ENCODE measurements at regions not wholly inside any gene's neighbourhood (a gene's known extent, or its start where the extent isn't known, plus 50 kb on each side); places are given as distances from the start of the nearest gene placed in this dataset.

- H3K4me1 ChIP-seq = no peaks in the 10 kb centered on the region
- H3K27ac ChIP-seq = no peak overlapping the region
- no peak overlapping the region for H3K4me3 ChIP-seq
- no peaks in the 10 kb centered on the region for H3K36me3 ChIP-seq
- no peaks in the 10 kb centered on the region for H3K27me3 ChIP-seq
- ATAC-seq = no peak
- WGBS, 2 donors (ENCODE audit: low coverage in 1 of 2) = 86 to 100% methylated on average over 1 of the region's 1 CpG
- no peaks in the 10 kb centered on the region for H3K9me3 ChIP-seq
- no peak for TF ChIP-seq POLR2AphosphoS5 (IDR thresholded peaks at IDR 0.05)
Observed at GRCh38 chr4:170875868-170876267, 786.1 kb upstream of the AADAT start.

DNA sequence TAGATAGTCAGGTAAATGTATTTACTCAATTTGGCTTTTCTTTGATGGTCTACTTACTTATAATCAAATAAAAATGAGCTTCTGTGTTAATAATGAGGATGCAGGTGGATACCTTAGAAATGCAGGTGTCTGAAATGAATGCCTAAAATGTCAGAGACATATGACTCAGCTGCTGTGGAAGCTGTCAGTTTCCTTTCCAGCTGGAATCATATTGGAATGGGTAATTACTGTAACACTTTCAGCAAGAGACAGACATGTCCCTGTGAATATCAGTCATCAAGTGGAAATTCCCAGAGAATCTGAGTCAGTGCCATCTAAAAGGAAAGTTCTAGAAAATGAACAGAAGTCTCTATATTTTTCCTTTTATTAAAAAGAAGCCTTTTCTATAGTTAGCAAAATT, 783.0 kb upstream of the AADAT start:
- ATAC-seq = no peak
- no peak for TF ChIP-seq POLR2AphosphoS5 (IDR thresholded peaks at IDR 0.05)
- TF ChIP-seq EP300 (IDR thresholded peaks at IDR 0.05) = no peak
- no peak overlapping the region for H3K27ac ChIP-seq
- H3K36me3 ChIP-seq = no peaks in the 10 kb centered on the region
- H3K9me3 ChIP-seq = no peaks in the 10 kb centered on the region
- H3K27me3 ChIP-seq = no peaks in the 10 kb centered on the region
- no peak overlapping the region for H3K4me3 ChIP-seq
- H3K4me1 ChIP-seq = no peaks in the 10 kb centered on the region

DNA sequence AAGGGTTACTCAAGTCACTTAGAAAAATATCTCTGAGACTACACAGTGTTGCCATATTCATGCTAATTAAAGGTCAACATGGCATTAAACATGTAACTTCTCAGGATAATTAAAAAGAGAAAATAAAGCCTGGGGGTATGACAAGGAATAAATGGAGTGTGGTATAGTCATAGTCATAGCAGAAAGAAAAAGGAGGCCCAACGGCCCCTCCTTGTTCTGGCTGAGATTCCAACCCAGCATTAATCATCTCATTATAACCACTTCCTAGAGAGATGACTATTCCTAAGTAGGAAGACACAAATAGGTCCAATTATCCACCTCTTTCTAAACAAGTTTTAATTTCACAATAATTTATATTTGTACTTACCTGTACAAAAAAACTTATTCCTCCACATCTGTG, 778.4 kb upstream of the AADAT start:
- no peak for ATAC-seq
- WGBS, 2 donors (ENCODE audit: low coverage in 1 of 2) = 0 to 10% methylated on average over 1 of the region's 1 CpG

DNA sequence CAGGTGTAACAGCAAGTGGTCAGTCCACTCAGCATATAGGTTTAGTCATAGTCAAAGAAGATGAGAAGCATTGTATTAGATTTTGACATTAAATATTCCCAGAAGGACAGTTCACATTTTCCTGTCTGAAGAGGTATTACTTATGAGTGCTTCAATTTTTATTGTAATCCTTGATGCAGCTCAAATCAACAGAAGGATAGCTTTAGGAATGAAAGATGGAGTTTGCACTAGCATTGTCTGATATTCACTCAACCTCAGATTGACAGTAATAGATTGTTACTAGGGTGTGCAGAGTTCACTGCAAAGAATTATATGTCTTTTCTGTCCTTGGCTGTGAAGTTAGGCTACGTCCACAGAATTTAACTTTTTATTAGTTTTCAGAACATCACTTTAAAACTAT, 764.3 kb upstream of the AADAT start:
- ATAC-seq = no peak
- Histone ChIP-seq H3K4me3 (no peak overlapping the region), H3K36me3 (no peaks in the 10 kb centered on the region), H3K4me1 (no peaks in the 10 kb centered on the region), H3K27ac (no peak overlapping the region), H3K9me3 (no peaks in the 10 kb centered on the region), H3K27me3 (no peaks in the 10 kb centered on the region)
- 73 to 75% methylated on average over 1 of the region's 1 CpG for WGBS, 2 donors (ENCODE audit: low coverage in 1 of 2)
- TF ChIP-seq POLR2AphosphoS5 (IDR thresholded peaks at IDR 0.05) (no peak), EP300 (IDR thresholded peaks at IDR 0.05) (no peak), POLR2A (IDR thresholded peaks at IDR 0.05) (no peak), CTCF (IDR thresholded peaks at IDR 0.05) (no peak)

More for the DNA sequence above, 778.4 kb upstream of the AADAT start:
- no peak overlapping the region for H3K4me3 ChIP-seq
- H3K27me3 ChIP-seq = no peaks in the 10 kb centered on the region
- H3K36me3 ChIP-seq = no peaks in the 10 kb centered on the region
- TF ChIP-seq POLR2A (IDR thresholded peaks at IDR 0.05) (no peak), EP300 (IDR thresholded peaks at IDR 0.05) (no peak), POLR2AphosphoS5 (IDR thresholded peaks at IDR 0.05) (no peak), CTCF (IDR thresholded peaks at IDR 0.05) (no peak)
- no peak overlapping the region for H3K27ac ChIP-seq
- no peaks in the 10 kb centered on the region for H3K4me1 ChIP-seq
- no peaks in the 10 kb centered on the region for H3K9me3 ChIP-seq

- Histone ChIP-seq H3K27ac (no peak overlapping the region), H3K4me1 (no peaks in the 10 kb centered on the region), H3K27me3 (no peaks in the 10 kb centered on the region), H3K36me3 (no peaks in the 10 kb centered on the region), H3K9me3 (no peaks in the 10 kb centered on the region), H3K4me3 (no peak overlapping the region)
- ATAC-seq = no peak
- WGBS, 2 donors (ENCODE audit: low coverage in 1 of 2) = 27 to 31% methylated on average over 8 of the region's 8 CpGs
- TF ChIP-seq EP300 (IDR thresholded peaks at IDR 0.05) (no peak), POLR2AphosphoS5 (IDR thresholded peaks at IDR 0.05) (no peak), POLR2A (IDR thresholded peaks at IDR 0.05) (no peak), CTCF (IDR thresholded peaks at IDR 0.05) (peak; percentile 13 to 69 (median 34))
Observed at GRCh38 chr4:170853422-170854021, 763.8 kb upstream of the AADAT start.

- H3K4me3 ChIP-seq = no peak overlapping the region
- H3K36me3 ChIP-seq = no peaks in the 10 kb centered on the region
- 85% methylated on average over 1 of the region's 1 CpG; no CpG with 5 or more reads in 1 of the 2 donors for WGBS, 2 donors (ENCODE audit: low coverage in 1 of 2)
- H3K9me3 ChIP-seq = no peaks in the 10 kb centered on the region
- no peak overlapping the region for H3K27ac ChIP-seq
- H3K27me3 ChIP-seq = no peaks in the 10 kb centered on the region
- ATAC-seq = no peak
- H3K4me1 ChIP-seq = no peaks in the 10 kb centered on the region
- TF ChIP-seq POLR2AphosphoS5 (IDR thresholded peaks at IDR 0.05) (no peak), CTCF (IDR thresholded peaks at IDR 0.05) (no peak), POLR2A (IDR thresholded peaks at IDR 0.05) (no peak), EP300 (IDR thresholded peaks at IDR 0.05) (no peak)
Observed at GRCh38 chr4:170849969-170850368, 760.2 kb upstream of the AADAT start.

Data from gastroesophageal sphincter (tissue), 4 donors.